IMR-90 (cell line): ENCODE measurements at regions not wholly inside any gene's neighbourhood (a gene's known extent, or its start where the extent isn't known, plus 50 kb on each side); places are given as distances from the start of the nearest gene placed in this dataset.

ENCODE experiments used
- ATAC-seq: fragments of 200-7000 bp; cut with Tn5 transposase; 2 replicates; pipeline ENCODE4 v1.9.1; 2020; ENCODE audit warnings: low read depth, mild to moderate bottlenecking, moderate library complexity
- BruUV-seq: library from RNA; stranded (reverse); fragments of 400-500 nt; replicated peaks from 2 replicates; lab custom pipeline; 2021; lab: Mats Ljungman, UMichigan
- CTCF ChIA-PET: fragments of 300-600 bp; formaldehyde crosslinking; extraction: SDS; loops from one replicate; lab custom pipeline; 2021; ENCODE audit warnings: antibody characterized with exemption; lab: Yijun Ruan, JAX
- POLR2A ChIA-PET: fragments of 300-600 bp; sonication (Branson Sonifier 250); formaldehyde crosslinking; loops from one replicate; lab custom pipeline; 2022; ENCODE audit warnings: antibody characterized with exemption; ENCODE audit not compliant: unreplicated experiment; lab: Charles Lee
- DNase-seq: peaks from one replicate; pipeline ENCODE4 v3.0.0; 2013
- H2AFZ ChIP-seq: replicated peaks from 2 replicates; pipeline ENCODE3; 2013; ENCODE audit warnings: low read length, mild to moderate bottlenecking; ENCODE audit not compliant: poor library complexity
- H2AK5ac ChIP-seq: 2 replicates; pipeline ENCODE4 v1.6.1; 2013; ENCODE audit warnings: low read depth, low read length, inconsistent platforms
- H2AK9ac ChIP-seq: replicated peaks from 2 replicates; pipeline ENCODE3; 2013; ENCODE audit warnings: mild to moderate bottlenecking, low read depth, low read length, moderate library complexity; ENCODE audit not compliant: poor library complexity
- H2BK120ac ChIP-seq: 2 replicates; pipeline ENCODE4 v1.6.1; 2013; ENCODE audit warnings: low read depth, low read length, inconsistent platforms
- H2BK15ac ChIP-seq: 3 replicates; pipeline ENCODE4 v1.6.1; 2013; ENCODE audit warnings: low read depth, low read length, inconsistent platforms
- H2BK20ac ChIP-seq: 2 replicates; pipeline ENCODE4 v1.6.1; 2013; ENCODE audit warnings: low read depth, mild to moderate bottlenecking, inconsistent platforms, low read length, moderate library complexity
- H2BK5ac ChIP-seq: 2 replicates; pipeline ENCODE4 v1.6.1; 2013; ENCODE audit warnings: mild to moderate bottlenecking, low read depth, low read length, inconsistent platforms; ENCODE audit not compliant: poor library complexity, severe bottlenecking
- H3K14ac ChIP-seq: replicated peaks from 2 replicates; pipeline ENCODE4 v1.6.1; 2013; ENCODE audit warnings: low read depth, low read length, inconsistent platforms
- H3K18ac ChIP-seq: 2 replicates; pipeline ENCODE4 v1.6.1; 2013; ENCODE audit warnings: low read depth, low read length, control low read depth
- H3K23ac ChIP-seq: 2 replicates; pipeline ENCODE4 v1.6.1; 2013; ENCODE audit warnings: low read depth, low read length, inconsistent platforms
- H3K27ac ChIP-seq: 2 replicates; pipeline ENCODE4 v1.5.1; 2013; ENCODE audit warnings: mild to moderate bottlenecking, control low read depth, low read length; ENCODE audit not compliant: insufficient read depth
- H3K27me3 ChIP-seq: 2 replicates; pipeline ENCODE4 v1.6.1; 2013; ENCODE audit warnings: low read length; ENCODE audit not compliant: control insufficient read depth, insufficient read depth
- H3K36me3 ChIP-seq: 2 replicates; pipeline ENCODE4 v1.6.1; 2013; ENCODE audit warnings: low read length, mixed read lengths; ENCODE audit not compliant: control insufficient read depth, insufficient read depth
- H3K4ac ChIP-seq: 2 replicates; pipeline ENCODE4 v1.6.1; 2013; ENCODE audit warnings: low read depth, low read length, inconsistent platforms
- H3K4me1 ChIP-seq: 2 replicates; pipeline ENCODE4 v1.6.1; 2013; ENCODE audit warnings: low read length, mixed read lengths; ENCODE audit not compliant: control insufficient read depth, insufficient read depth
- H3K4me2 ChIP-seq: 2 replicates; pipeline ENCODE4 v1.6.1; 2013; ENCODE audit warnings: low read depth, mild to moderate bottlenecking, control low read depth, low read length, moderate library complexity
- H3K4me3 ChIP-seq: 2 replicates; pipeline ENCODE4 v1.5.1; 2013; ENCODE audit warnings: low read depth, mild to moderate bottlenecking, control low read depth, low read length, moderate library complexity; ENCODE audit not compliant: insufficient read depth
- H3K56ac ChIP-seq: 2 replicates; pipeline ENCODE4 v1.6.1; 2013; ENCODE audit warnings: low read length, inconsistent platforms; ENCODE audit not compliant: insufficient read depth; ENCODE audit errors: extremely low read depth
- H3K79me1 ChIP-seq, 2 experiments: 2 replicates each; pipeline ENCODE4 v1.6.1; 2013; ENCODE audit warnings: low read length in 2 of 2, inconsistent platforms in 1 of 2, low read depth in 1 of 2
- H3K9ac ChIP-seq: 2 replicates; pipeline ENCODE4 v1.6.1; 2013; ENCODE audit warnings: low read depth, low read length, control low read depth
- H3K9me1 ChIP-seq: 2 replicates; pipeline ENCODE4 v1.6.1; 2013; ENCODE audit warnings: low read length, inconsistent platforms; ENCODE audit not compliant: insufficient read depth
- H3K9me3 ChIP-seq: 2 replicates; pipeline ENCODE4 v1.6.1; 2013; ENCODE audit warnings: low read length; ENCODE audit not compliant: control insufficient read depth, insufficient read depth
- H4K20me1 ChIP-seq: 2 replicates; pipeline ENCODE4 v1.6.1; 2013; ENCODE audit warnings: low read length, inconsistent platforms; ENCODE audit not compliant: insufficient read depth
- H4K5ac ChIP-seq: 2 replicates; pipeline ENCODE4 v1.6.1; 2013; ENCODE audit warnings: mild to moderate bottlenecking, low read depth, low read length, control low read depth
- H4K8ac ChIP-seq, 2 experiments: 2 replicates each; pipeline ENCODE4 v1.6.1; 2013; ENCODE audit warnings: low read depth in 2 of 2, low read length in 2 of 2, control low read depth in 1 of 2, inconsistent platforms in 1 of 2
- H4K91ac ChIP-seq: 2 replicates; pipeline ENCODE4 v1.6.1; 2013; ENCODE audit warnings: low read depth, low read length, inconsistent platforms; ENCODE audit not compliant: insufficient read depth
- BHLHE40 ChIP-seq: fragments of 150-350 bp; IDR thresholded peaks from 2 replicates; pipeline ENCODE4 v1.6.1; 2016; ENCODE audit warnings: mild to moderate bottlenecking, low read depth, low read length
- CEBPB ChIP-seq: IDR thresholded peaks from 2 replicates; pipeline ENCODE4 v1.6.1; 2012; ENCODE audit warnings: low read depth, low read length, improper control_type of control experiment
- CHD1 ChIP-seq: IDR thresholded peaks from 2 replicates; pipeline ENCODE4 v1.6.1; 2012; ENCODE audit warnings: low read depth, low read length, improper control_type of control experiment
- FOS ChIP-seq: fragments of 150-350 bp; IDR thresholded peaks from 2 replicates; pipeline ENCODE4 v1.6.1; 2016; ENCODE audit warnings: low read depth, low read length
- MAFK ChIP-seq: IDR thresholded peaks from 2 replicates; pipeline ENCODE4 v1.6.1; 2012; ENCODE audit warnings: low read depth, low read length, improper control_type of control experiment
- MAZ ChIP-seq: IDR thresholded peaks from 2 replicates; pipeline ENCODE4 v1.6.1; 2012; ENCODE audit warnings: low read depth, mild to moderate bottlenecking, low read length, improper control_type of control experiment, moderate library complexity, borderline replicate concordance
- MXI1 ChIP-seq: IDR thresholded peaks from 2 replicates; pipeline ENCODE4 v1.6.1; 2012; ENCODE audit warnings: low read depth, mild to moderate bottlenecking, low read length, moderate library complexity, borderline replicate concordance
- NFE2L2 ChIP-seq: fragments of 150-350 bp; IDR thresholded peaks from 2 replicates; pipeline ENCODE4 v1.6.1; 2016; ENCODE audit warnings: low read depth, mild to moderate bottlenecking, low read length
- POLR2A ChIP-seq: IDR thresholded peaks from 2 replicates; pipeline ENCODE4 v1.6.1; 2012; ENCODE audit warnings: mild to moderate bottlenecking, low read depth, low read length
- RAD21 ChIP-seq: IDR thresholded peaks from 2 replicates; pipeline ENCODE4 v1.6.1; 2012; ENCODE audit warnings: low read length, improper control_type of control experiment
- RCOR1 ChIP-seq: IDR thresholded peaks from 2 replicates; pipeline ENCODE4 v1.6.1; 2012; ENCODE audit warnings: mild to moderate bottlenecking, low read length, improper control_type of control experiment; ENCODE audit not compliant: insufficient replicate concordance
- RFX5 ChIP-seq: IDR thresholded peaks from 2 replicates; pipeline ENCODE4 v1.8.0; 2012; ENCODE audit warnings: low read depth, mild to moderate bottlenecking, low read length, moderate library complexity
- SMC3 ChIP-seq: fragments of 150-350 bp; IDR thresholded peaks from 2 replicates; pipeline ENCODE4 v1.6.1; 2016; ENCODE audit warnings: low read depth, mild to moderate bottlenecking, antibody characterized with exemption, low read length, moderate library complexity
- WGBS, 2 experiments: methylation state at CpG; one replicate each; pipeline versions ENCODE4 v1.1.5 to v1.1.7; 2013; ENCODE audit warnings: missing lambda C conversion rate in 2 of 2; ENCODE audit not compliant: insufficient read length in 1 of 2; ENCODE audit errors: extremely low coverage in 2 of 2; 5-methylcytosine and 5-hydroxymethylcytosine counted together
- dilution Hi-C: fragments of 300-500 bp; cut with HindIII; formaldehyde crosslinking; loops from one replicate; pipeline ENCODE4 v1.14.3; 2018; ENCODE audit warnings: low sequenced_read_pairs; ENCODE audit not compliant: unreplicated experiment
- in situ Hi-C: fragments of 300-500 bp; cut with MboI; formaldehyde crosslinking; loops from 3 replicates; pipeline ENCODE4 v1.14.3; 2019; ENCODE audit warnings: low sequenced_read_pairs, inconsistent platforms, mixed read lengths
- intact Hi-C: fragments of 100-400 bp; cut with micrococcal nuclease; formaldehyde crosslinking; loops from 2 replicates; pipeline ENCODE4 v1.10.0; 2022
- TF ChIP-seq, protein P1 (sequence below): fragments of 150-350 bp; IDR thresholded peaks from 2 replicates; pipeline ENCODE4 v1.6.1; 2017; ENCODE audit warnings: mild to moderate bottlenecking, antibody characterized with exemption, low read length, low read depth
- TF ChIP-seq, protein P2 (sequence below): conservative IDR thresholded peaks from 2 replicates; pipeline ENCODE4 v1.5.1; 2012; ENCODE audit warnings: mild to moderate bottlenecking, low read depth, low read length, improper control_type of control experiment
- TF ChIP-seq, protein P3 (sequence below): fragments of 150-350 bp; IDR thresholded peaks from 2 replicates; pipeline ENCODE4 v1.6.1; 2016; ENCODE audit warnings: low read depth, mild to moderate bottlenecking, low read length, moderate library complexity, borderline replicate concordance

DNA sequence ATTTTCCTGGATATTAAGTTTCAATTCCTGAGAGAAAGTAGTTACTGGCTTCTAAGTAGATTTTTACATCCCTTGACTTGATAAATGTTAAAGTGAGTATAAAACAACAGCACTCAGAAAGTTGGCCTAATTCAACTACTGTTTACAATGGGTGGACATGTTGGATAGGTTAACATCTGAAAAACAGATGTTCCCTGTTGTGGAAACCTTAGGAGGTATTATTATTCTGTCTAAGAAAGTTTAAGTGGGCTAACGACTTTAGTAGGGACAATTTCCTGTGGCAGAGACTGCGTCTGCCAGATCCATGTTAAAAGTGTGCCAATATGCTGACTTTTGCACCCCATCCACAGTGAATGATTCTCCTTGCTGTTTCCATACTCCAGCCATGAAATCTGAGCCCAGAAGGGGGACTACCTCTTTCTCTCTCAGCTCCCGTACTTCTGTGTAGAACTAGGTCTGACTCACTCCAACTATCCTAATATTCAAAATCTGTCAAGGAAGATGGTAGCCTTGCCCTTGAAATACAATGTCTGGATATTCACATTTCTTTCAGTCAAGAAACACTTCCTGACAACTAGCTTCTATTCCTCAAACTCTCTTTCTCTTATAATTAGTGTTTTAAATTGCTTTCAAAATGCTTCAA lies 327.5 kb upstream of the HNRNPA3 start:
- intact Hi-C loops: no loop called here
- H3K18ac ChIP-seq: no peak overlapping the region
- H3K9me1 ChIP-seq: no peaks in the 10 kb centered on the region
- H3K4me1 ChIP-seq: no peaks in the 10 kb centered on the region
- in situ Hi-C loops: no loop called here
- H3K79me1 ChIP-seq: no peaks in the 10 kb centered on the region
- H2AK5ac ChIP-seq: no peak overlapping the region
- no peak overlapping the region for H4K5ac ChIP-seq
- H4K8ac ChIP-seq: no peak overlapping the region
- no peak overlapping the region for H2AFZ ChIP-seq
- H3K36me3 ChIP-seq: no peaks in the 10 kb centered on the region
- H2BK120ac ChIP-seq: no peak overlapping the region
- TF ChIP-seq CHD1: no peak
- no peak for TF ChIP-seq BHLHE40
- TF ChIP-seq NFE2L2: no peak
- no peak for TF ChIP-seq CEBPB
- no peak for TF ChIP-seq RAD21
- no peak for TF ChIP-seq MAFK
- TF ChIP-seq MXI1: no peak
- TF ChIP-seq MAZ: no peak
- TF ChIP-seq, protein P1, sequence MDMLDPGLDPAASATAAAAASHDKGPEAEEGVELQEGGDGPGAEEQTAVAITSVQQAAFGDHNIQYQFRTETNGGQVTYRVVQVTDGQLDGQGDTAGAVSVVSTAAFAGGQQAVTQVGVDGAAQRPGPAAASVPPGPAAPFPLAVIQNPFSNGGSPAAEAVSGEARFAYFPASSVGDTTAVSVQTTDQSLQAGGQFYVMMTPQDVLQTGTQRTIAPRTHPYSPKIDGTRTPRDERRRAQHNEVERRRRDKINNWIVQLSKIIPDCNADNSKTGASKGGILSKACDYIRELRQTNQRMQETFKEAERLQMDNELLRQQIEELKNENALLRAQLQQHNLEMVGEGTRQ: no peak
- TF ChIP-seq RCOR1: no peak
- no peak for TF ChIP-seq SMC3
- TF ChIP-seq, protein P2, sequence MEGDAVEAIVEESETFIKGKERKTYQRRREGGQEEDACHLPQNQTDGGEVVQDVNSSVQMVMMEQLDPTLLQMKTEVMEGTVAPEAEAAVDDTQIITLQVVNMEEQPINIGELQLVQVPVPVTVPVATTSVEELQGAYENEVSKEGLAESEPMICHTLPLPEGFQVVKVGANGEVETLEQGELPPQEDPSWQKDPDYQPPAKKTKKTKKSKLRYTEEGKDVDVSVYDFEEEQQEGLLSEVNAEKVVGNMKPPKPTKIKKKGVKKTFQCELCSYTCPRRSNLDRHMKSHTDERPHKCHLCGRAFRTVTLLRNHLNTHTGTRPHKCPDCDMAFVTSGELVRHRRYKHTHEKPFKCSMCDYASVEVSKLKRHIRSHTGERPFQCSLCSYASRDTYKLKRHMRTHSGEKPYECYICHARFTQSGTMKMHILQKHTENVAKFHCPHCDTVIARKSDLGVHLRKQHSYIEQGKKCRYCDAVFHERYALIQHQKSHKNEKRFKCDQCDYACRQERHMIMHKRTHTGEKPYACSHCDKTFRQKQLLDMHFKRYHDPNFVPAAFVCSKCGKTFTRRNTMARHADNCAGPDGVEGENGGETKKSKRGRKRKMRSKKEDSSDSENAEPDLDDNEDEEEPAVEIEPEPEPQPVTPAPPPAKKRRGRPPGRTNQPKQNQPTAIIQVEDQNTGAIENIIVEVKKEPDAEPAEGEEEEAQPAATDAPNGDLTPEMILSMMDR: no peak
- TF ChIP-seq FOS: no peak
- no peak for TF ChIP-seq POLR2A
- TF ChIP-seq, protein P3, sequence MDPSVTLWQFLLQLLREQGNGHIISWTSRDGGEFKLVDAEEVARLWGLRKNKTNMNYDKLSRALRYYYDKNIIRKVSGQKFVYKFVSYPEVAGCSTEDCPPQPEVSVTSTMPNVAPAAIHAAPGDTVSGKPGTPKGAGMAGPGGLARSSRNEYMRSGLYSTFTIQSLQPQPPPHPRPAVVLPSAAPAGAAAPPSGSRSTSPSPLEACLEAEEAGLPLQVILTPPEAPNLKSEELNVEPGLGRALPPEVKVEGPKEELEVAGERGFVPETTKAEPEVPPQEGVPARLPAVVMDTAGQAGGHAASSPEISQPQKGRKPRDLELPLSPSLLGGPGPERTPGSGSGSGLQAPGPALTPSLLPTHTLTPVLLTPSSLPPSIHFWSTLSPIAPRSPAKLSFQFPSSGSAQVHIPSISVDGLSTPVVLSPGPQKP: no peak
- no peak for TF ChIP-seq RFX5
- H2BK5ac ChIP-seq: no peak overlapping the region
- no peak overlapping the region for H2BK15ac ChIP-seq
- H3K9me3 ChIP-seq: no peaks in the 10 kb centered on the region
- H3K9ac ChIP-seq: no peak overlapping the region
- no peak overlapping the region for H3K27ac ChIP-seq
- no peak overlapping the region for H3K4me2 ChIP-seq
- H3K14ac ChIP-seq: no peak overlapping the region
- dilution Hi-C loops: no loop called here
- H4K20me1 ChIP-seq: no peaks in the 10 kb centered on the region
- ChIA-PET POLR2A (no interaction called here), CTCF (no interaction called here)
- H3K27me3 ChIP-seq: no peaks in the 10 kb centered on the region
- no peak overlapping the region for H4K91ac ChIP-seq
- 20% methylated on average over 2 of the region's 3 CpGs; no CpG with 5 or more reads in 1 of the 2 experiments for WGBS, 2 experiments
- H3K56ac ChIP-seq: no peak overlapping the region
- DNase-seq (no peak), ATAC-seq (no peak)
- no peak overlapping the region for H3K23ac ChIP-seq
- no peak overlapping the region for H3K4me3 ChIP-seq
- no peak overlapping the region for H2AK9ac ChIP-seq
- no peak overlapping the region for H3K4ac ChIP-seq
- no peak overlapping the region for H2BK20ac ChIP-seq
- no TSS peak for BruUV-seq
